ENCODE measurements at regions not wholly inside any gene's neighbourhood (a gene's known extent, or its start where the extent isn't known, plus 50 kb on each side); places are given as distances from the start of the nearest gene placed in this dataset.

GRCh38 chr5:54673523-54674225 lies 156.1 kb downstream of the SNX18 start:
- DNase-seq (ENCODE audit: low spot score), result peak; percentile 88
- intact Hi-C loops (cut with DNase I), result no loop called here

GRCh38 chr5:54672871-54673270 lies 155.3 kb downstream of the SNX18 start:
- intact Hi-C loops (cut with DNase I), result no loop called here
- DNase-seq (ENCODE audit: low spot score), result no peak

GRCh38 chr5:54671681-54672080 lies 154.1 kb downstream of the SNX18 start:
- intact Hi-C loops (cut with DNase I), result no loop called here
- no peak for DNase-seq (ENCODE audit: low spot score)

GRCh38 chr5:54671111-54671531 lies 153.6 kb downstream of the SNX18 start:
- intact Hi-C loops (cut with DNase I), result no loop called here
- no peak for DNase-seq (ENCODE audit: low spot score)

GRCh38 chr5:54670281-54670680 lies 152.7 kb downstream of the SNX18 start:
- DNase-seq (ENCODE audit: low spot score), result no peak

GRCh38 chr5:54669845-54670244 lies 152.3 kb downstream of the SNX18 start:
- intact Hi-C loops (cut with DNase I), result no loop called here
- no peak for DNase-seq (ENCODE audit: low spot score)

More at GRCh38 chr5:54670281-54670680, 152.7 kb downstream of the SNX18 start:
- intact Hi-C loops (cut with DNase I), result no loop called here

GRCh38 chr5:54669285-54669684 lies 151.7 kb downstream of the SNX18 start:
- intact Hi-C loops (cut with DNase I), result no loop called here
- no peak for DNase-seq (ENCODE audit: low spot score)

GRCh38 chr5:54668096-54668495 lies 150.5 kb downstream of the SNX18 start:
- intact Hi-C loops (cut with DNase I), result no loop called here
- DNase-seq (ENCODE audit: low spot score), result no peak

- no peak for DNase-seq (ENCODE audit: low spot score)
- intact Hi-C loops (cut with DNase I), result no loop called here
Measured at GRCh38 chr5:54667136-54667535, 149.6 kb downstream of the SNX18 start.

- intact Hi-C loops (cut with DNase I), result no loop called here
- no peak for DNase-seq (ENCODE audit: low spot score)
Measured at GRCh38 chr5:54663866-54664265, 146.3 kb downstream of the SNX18 start.

GRCh38 chr5:54661111-54661510 lies 143.6 kb downstream of the SNX18 start:
- no peak for DNase-seq (ENCODE audit: low spot score)
- intact Hi-C loops (cut with DNase I), result no loop called here

- DNase-seq (ENCODE audit: low spot score), result no peak
Measured at GRCh38 chr5:54659700-54660131, 142.2 kb downstream of the SNX18 start.

GRCh38 chr5:54658010-54658409 lies 140.5 kb downstream of the SNX18 start:
- no peak for DNase-seq (ENCODE audit: low spot score)
- intact Hi-C loops (cut with DNase I), result loop anchor here (5.0 kb wide), 2 partner anchors 44 to 136 kb away; no protein-coding TSS in a partner anchor

More at GRCh38 chr5:54659700-54660131, 142.2 kb downstream of the SNX18 start:
- intact Hi-C loops (cut with DNase I), result loop anchor here (5.0 kb wide), 2 partner anchors 43 to 137 kb away; no protein-coding TSS in a partner anchor

GRCh38 chr5:54656261-54656728 lies 138.7 kb downstream of the SNX18 start:
- no peak for DNase-seq (ENCODE audit: low spot score)
- intact Hi-C loops (cut with DNase I), result loop anchor here (1.0 to 5.0 kb wide), 3 partner anchors 46 to 134 kb away; no protein-coding TSS in a partner anchor

- intact Hi-C loops (cut with DNase I), result loop anchor here (1.0 to 5.0 kb wide), 3 partner anchors 47 to 133 kb away; no protein-coding TSS in a partner anchor
- no peak for DNase-seq (ENCODE audit: low spot score)
Measured at GRCh38 chr5:54655761-54656160, 138.2 kb downstream of the SNX18 start.

GRCh38 chr5:54655266-54655665 lies 137.7 kb downstream of the SNX18 start:
- no peak for DNase-seq (ENCODE audit: low spot score)
- intact Hi-C loops (cut with DNase I), result loop anchor here (5.0 kb wide), 2 partner anchors 47 to 133 kb away; no protein-coding TSS in a partner anchor

- intact Hi-C loops (cut with DNase I), result no loop called here
- DNase-seq (ENCODE audit: low spot score), result no peak
Measured at GRCh38 chr5:54653956-54654614, 136.5 kb downstream of the SNX18 start.

GRCh38 chr5:54651482-54652076 lies 134.0 kb downstream of the SNX18 start:
- DNase-seq (ENCODE audit: low spot score), result peak; percentile 86
- intact Hi-C loops (cut with DNase I), result no loop called here

- intact Hi-C loops (cut with DNase I), result loop anchor here (5.0 kb wide), 1 partner anchor 47 kb away; no protein-coding TSS in a partner anchor
- no peak for DNase-seq (ENCODE audit: low spot score)
Measured at GRCh38 chr5:54649041-54649504, 131.5 kb downstream of the SNX18 start.
